SH-SY5Y (cell line): ENCODE measurements at regions not wholly inside any gene's neighbourhood (a gene's known extent, or its start where the extent isn't known, plus 50 kb on each side); places are given as distances from the start of the nearest gene placed in this dataset.

Experiments used
- GATA2 ChIP-seq: IDR thresholded peaks from 2 replicates; pipeline ENCODE4 v1.6.1; 2011; ENCODE audit warnings: mild to moderate bottlenecking, low read depth, low read length
- GATA3 ChIP-seq: IDR thresholded peaks from 2 replicates; pipeline ENCODE4 v1.6.1; 2011; ENCODE audit warnings: low read depth, mild to moderate bottlenecking, low read length, moderate library complexity

DNA sequence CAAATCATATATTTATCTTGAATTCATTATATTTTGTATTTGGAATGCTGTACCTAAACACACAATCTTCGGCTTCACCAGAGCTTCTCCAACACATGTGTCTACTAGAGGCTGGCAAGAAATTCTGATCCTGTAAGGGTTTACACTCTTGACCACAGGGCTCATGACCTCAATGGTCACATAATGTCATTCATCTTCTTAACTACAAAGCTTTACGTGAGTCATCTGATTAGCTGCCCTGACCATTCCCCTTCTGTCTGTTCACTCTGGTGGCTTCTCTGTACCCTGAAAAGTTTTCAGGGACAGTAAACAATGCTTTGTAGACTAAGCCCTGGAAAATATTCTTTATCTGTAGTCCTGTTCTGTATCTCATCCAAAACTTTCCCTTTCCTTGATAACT is 423.9 kb downstream of the CMPK2 start:
- TF ChIP-seq GATA2 (no peak), GATA3 (no peak)
